ENCODE measurements at regions not wholly inside any gene's neighbourhood (a gene's known extent, or its start where the extent isn't known, plus 50 kb on each side); places are given as distances from the start of the nearest gene placed in this dataset.

- Histone ChIP-seq H3K36me3 (ENCODE audit: control insufficient read depth, insufficient read depth, low read length) (no peaks in the 10 kb centered on the region), H3K9ac (no peak overlapping the region), H3K4me1 (no peaks in the 10 kb centered on the region), H3K4me3 (ENCODE audit: low read depth, low read length) (no peak overlapping the region), H3K27ac (no peak overlapping the region), H3K79me2 (no peaks in the 10 kb centered on the region), H3K9me3 (ENCODE audit: control insufficient read depth, low read length) (no peaks in the 10 kb centered on the region), H3K4me2 (ENCODE audit: low read length) (no peak overlapping the region), H2AFZ (no peak overlapping the region), H3K27me3 (ENCODE audit: control insufficient read depth, insufficient read depth, low read length) (no peaks in the 10 kb centered on the region)
- TF ChIP-seq CTCF (IDR thresholded peaks at IDR 0.05) = no peak
Observed at GRCh38 chr9:107176436-107177151, 106.5 kb upstream of the RAD23B start.

- TF ChIP-seq CTCF (IDR thresholded peaks at IDR 0.05) = no peak
- Histone ChIP-seq H3K9ac (no peak overlapping the region), H3K36me3 (ENCODE audit: control insufficient read depth, insufficient read depth, low read length) (no peaks in the 10 kb centered on the region), H3K79me2 (no peaks in the 10 kb centered on the region), H3K9me3 (ENCODE audit: control insufficient read depth, low read length) (no peaks in the 10 kb centered on the region), H3K4me3 (ENCODE audit: low read depth, low read length) (no peak overlapping the region), H2AFZ (no peak overlapping the region), H3K4me1 (no peaks in the 10 kb centered on the region), H3K27ac (no peak overlapping the region), H3K27me3 (ENCODE audit: control insufficient read depth, insufficient read depth, low read length) (no peaks in the 10 kb centered on the region), H3K4me2 (ENCODE audit: low read length) (no peak overlapping the region)
Observed at GRCh38 chr9:107177243-107177839, 105.7 kb upstream of the RAD23B start.

- no peak overlapping the region for H3K4me2 ChIP-seq (ENCODE audit: low read length)
- H3K4me3 ChIP-seq (ENCODE audit: low read depth, low read length) = no peak overlapping the region
- H3K9me3 ChIP-seq (ENCODE audit: control insufficient read depth, low read length) = no peaks in the 10 kb centered on the region
- no peak overlapping the region for H3K27ac ChIP-seq
- H2AFZ ChIP-seq = no peak overlapping the region
- H3K9ac ChIP-seq = no peak overlapping the region
- H3K79me2 ChIP-seq = no peaks in the 10 kb centered on the region
- no peaks in the 10 kb centered on the region for H3K36me3 ChIP-seq (ENCODE audit: control insufficient read depth, insufficient read depth, low read length)
- no peaks in the 10 kb centered on the region for H3K4me1 ChIP-seq
- TF ChIP-seq CTCF (IDR thresholded peaks at IDR 0.05) = no peak
- H3K27me3 ChIP-seq (ENCODE audit: control insufficient read depth, insufficient read depth, low read length) = no peaks in the 10 kb centered on the region
Observed at GRCh38 chr9:107177857-107178256, 105.2 kb upstream of the RAD23B start.

- Histone ChIP-seq H3K9ac (no peak overlapping the region), H3K36me3 (ENCODE audit: control insufficient read depth, insufficient read depth, low read length) (no peaks in the 10 kb centered on the region), H2AFZ (no peak overlapping the region), H3K27ac (no peak overlapping the region), H3K4me1 (no peaks in the 10 kb centered on the region), H3K4me3 (ENCODE audit: low read depth, low read length) (no peak overlapping the region), H3K27me3 (ENCODE audit: control insufficient read depth, insufficient read depth, low read length) (no peaks in the 10 kb centered on the region), H3K9me3 (ENCODE audit: control insufficient read depth, low read length) (no peaks in the 10 kb centered on the region), H3K4me2 (ENCODE audit: low read length) (no peak overlapping the region), H3K79me2 (no peaks in the 10 kb centered on the region)
- no peak for TF ChIP-seq CTCF (IDR thresholded peaks at IDR 0.05)
Observed at GRCh38 chr9:107178293-107178692, 104.8 kb upstream of the RAD23B start.

- H3K9ac ChIP-seq = no peak overlapping the region
- no peak for TF ChIP-seq CTCF (IDR thresholded peaks at IDR 0.05)
- H3K27me3 ChIP-seq (ENCODE audit: control insufficient read depth, insufficient read depth, low read length) = no peaks in the 10 kb centered on the region
- H2AFZ ChIP-seq = no peak overlapping the region
- no peak overlapping the region for H3K4me3 ChIP-seq (ENCODE audit: low read depth, low read length)
- H3K27ac ChIP-seq = no peak overlapping the region
- H3K9me3 ChIP-seq (ENCODE audit: control insufficient read depth, low read length) = no peaks in the 10 kb centered on the region
- no peak overlapping the region for H3K4me2 ChIP-seq (ENCODE audit: low read length)
- no peaks in the 10 kb centered on the region for H3K4me1 ChIP-seq
- no peaks in the 10 kb centered on the region for H3K79me2 ChIP-seq
- H3K36me3 ChIP-seq (ENCODE audit: control insufficient read depth, insufficient read depth, low read length) = no peaks in the 10 kb centered on the region
Observed at GRCh38 chr9:107180206-107180605, 102.9 kb upstream of the RAD23B start.

Measured in parathyroid adenoma (tissue), 2 donors.